Nucleus accumbens (tissue), 56 donors: ENCODE measurements at regions not wholly inside any gene's neighbourhood (a gene's known extent, or its start where the extent isn't known, plus 50 kb on each side); places are given as distances from the start of the nearest gene placed in this dataset.

Experiments used
- DNase-seq, 56 donors: peaks; one replicate each; lab custom pipeline; 2025; lab: John Stamatoyannopoulos, UW

DNA sequence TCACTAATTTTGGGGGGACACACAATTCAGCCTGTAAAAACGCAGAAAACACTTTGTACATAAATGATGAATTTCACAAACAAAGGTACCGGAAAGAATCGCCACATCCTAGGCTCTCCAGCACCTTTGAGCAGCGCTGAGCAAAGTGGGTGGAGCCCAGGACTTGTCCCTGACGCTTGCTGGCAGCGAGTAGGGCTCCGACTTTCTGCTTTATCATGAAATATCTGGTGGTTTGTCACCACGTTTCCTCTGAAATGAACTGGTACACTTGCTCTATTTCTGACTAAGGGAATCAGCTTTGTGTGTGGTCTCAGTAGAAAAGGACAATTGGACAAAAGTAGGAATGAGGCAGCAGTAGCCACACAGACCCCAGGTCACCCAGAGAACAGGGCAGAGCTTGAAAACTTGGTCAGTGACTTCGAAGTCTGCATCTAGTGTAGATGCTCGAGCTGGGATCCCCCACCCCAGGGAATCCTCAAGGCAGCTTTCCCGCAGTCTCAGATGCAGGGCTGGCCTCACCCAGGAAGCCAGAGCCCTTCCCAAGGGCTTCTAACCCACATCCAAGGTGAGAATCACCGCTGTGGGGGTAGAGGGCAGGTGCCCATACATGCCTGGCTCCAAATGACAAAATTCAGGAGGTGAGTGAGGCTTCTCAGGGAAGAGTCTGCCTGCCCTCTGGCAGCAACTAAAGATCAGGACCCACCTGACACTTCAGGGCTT is 85.3 kb upstream of the SOX1 start:
- DNase-seq = no peak

GRCh38 chr13:111984349-111984748 is 82.6 kb upstream of the SOX1 start:
- no peak for DNase-seq

DNA sequence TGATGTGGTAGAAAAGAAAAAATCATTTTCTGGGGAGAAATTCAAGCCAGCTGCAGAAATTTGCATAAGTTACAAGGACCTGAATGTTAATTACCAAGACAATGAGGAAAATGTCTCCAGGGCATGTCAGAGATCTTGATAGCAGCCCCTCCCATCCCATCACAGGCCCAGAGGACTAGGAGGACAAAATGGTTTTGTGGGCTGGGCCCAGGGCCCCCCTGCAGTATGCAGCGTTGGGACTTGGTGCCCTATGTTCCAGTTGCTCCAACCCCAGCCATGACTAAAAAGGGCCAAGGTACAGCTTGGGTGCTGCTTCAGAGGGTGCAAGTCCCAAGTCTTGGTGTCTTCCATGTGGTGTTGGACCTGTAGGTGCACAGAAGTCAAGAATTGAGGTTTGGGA is 76.6 kb upstream of the SOX1 start:
- DNase-seq = no peak

- DNase-seq = no peak
Observed at GRCh38 chr13:111992911-111993310, 74.0 kb upstream of the SOX1 start.

DNA sequence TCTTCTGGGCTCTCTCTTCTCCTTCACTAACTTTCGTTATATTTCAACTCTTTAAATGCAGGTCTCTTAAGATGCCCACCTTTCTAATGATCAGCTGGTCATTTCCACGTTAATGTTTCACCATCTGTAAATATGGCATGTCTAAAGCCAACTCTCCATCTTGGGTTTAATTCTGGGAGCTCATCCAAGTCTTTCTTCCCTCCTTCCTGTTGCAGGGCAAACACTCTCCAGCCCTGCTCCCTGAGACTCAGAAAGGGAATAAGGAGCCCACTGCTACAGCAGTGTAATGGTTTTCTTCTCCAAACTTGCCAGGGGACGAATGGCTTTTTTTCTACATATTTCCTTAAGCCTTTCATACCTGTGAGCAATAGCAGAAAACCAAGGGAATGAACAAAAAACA is 73.3 kb upstream of the SOX1 start:
- DNase-seq = no peak

DNA sequence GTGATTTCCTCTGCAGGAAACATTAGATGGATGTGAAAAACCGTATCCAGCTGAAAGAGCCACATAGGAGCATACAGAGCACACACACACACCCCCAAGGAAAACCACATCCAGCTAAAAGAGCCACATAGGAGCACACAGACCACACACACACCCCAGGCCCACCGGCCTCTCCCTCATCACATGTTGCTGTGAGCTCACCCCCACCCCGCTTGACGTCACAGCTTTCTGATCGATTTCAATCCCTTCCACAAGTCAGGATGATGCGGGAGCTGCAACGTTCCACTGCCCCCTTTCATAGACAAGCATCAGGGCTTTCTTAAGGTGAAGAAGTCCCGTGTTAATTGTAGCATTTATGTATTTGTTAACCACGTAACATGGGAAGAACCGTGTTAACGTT is 72.4 kb upstream of the SOX1 start:
- no peak for DNase-seq

DNA sequence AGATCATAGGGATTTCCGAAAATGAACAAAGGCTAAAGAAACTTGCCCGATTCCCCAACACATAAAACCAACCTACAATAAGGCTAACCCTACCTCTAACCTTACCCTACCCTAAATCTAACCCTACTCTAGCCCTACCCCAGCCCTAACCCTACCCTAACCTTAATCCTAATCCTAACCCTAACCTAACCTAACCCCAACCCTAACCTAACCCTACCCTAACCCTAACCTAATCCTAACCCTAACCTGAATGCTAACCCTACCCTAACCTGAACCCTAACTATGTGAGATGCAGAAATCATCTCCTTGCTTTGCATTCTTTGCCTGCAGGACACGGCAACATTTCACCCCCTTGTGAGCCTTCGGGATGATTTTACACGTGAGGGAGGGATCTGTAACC is 67.6 kb upstream of the SOX1 start:
- DNase-seq = no peak

- no peak for DNase-seq
Observed at GRCh38 chr13:112000888-112001287, 66.1 kb upstream of the SOX1 start.

DNA sequence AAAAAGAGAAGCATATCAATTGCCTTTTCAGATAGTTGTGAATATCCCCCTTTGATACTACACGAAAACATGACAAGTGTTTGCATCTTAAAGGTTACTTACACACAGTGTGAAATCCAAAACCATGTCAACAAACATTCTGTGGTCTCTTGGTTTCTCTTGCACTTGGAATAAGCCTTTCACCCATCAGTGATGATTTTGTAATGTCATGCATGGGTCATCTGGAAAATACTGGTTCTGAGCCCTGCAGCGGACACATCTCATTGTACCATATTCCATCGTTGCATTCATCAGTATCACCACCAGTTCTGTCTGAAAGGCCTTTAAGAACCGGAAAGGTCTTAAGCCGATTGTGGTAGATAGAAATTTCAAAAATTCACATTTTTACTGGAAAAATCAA is 65.4 kb upstream of the SOX1 start:
- no peak for DNase-seq

- no peak for DNase-seq
Observed at GRCh38 chr13:112003396-112003795, 63.6 kb upstream of the SOX1 start.

GRCh38 chr13:112003941-112004340 is 63.0 kb upstream of the SOX1 start:
- no peak for DNase-seq

DNA sequence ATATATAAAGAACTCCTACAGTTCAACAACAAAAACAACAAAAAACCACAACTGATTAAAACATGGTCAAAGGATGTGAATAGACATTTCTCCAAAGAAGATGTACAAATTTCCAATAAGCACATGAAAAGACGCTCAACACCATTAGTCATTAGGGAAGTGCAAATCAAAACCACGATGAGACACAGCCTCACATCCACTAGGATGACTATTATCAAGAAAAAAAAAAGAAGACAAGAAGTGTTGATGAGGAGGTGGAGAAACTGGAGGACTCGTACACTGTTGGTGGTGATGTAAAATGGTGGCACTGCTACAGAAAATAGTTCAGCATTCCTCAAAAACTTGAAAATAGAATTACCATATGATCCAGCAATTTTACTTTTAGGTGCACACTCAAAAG is 61.0 kb upstream of the SOX1 start:
- no peak for DNase-seq

GRCh38 chr13:112007191-112007590 is 59.8 kb upstream of the SOX1 start:
- peak in 2 of 56 donors; percentile 8 to 17 for DNase-seq

GRCh38 chr13:112010714-112011113 is 56.2 kb upstream of the SOX1 start:
- no peak for DNase-seq

GRCh38 chr13:112012016-112012704 is 54.8 kb upstream of the SOX1 start:
- DNase-seq = no peak

DNA sequence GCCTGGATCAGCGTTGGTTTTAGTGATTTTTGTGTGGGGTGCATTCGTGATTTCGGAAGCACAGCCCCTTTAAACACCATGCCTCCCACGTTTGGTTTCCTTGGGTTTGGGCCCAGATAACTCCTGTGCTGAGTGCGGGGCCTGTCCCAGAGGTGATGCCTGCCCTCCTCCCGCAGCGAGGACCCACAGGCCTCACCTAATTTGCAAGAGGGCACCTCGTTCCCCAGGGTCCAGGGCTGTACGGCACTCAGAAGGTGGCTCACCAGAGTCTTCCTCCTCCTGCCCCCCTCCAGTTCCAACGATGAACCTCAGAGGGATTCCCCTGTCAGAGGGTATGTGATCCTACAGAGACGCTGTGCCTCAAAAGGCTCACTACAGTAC is 54.3 kb upstream of the SOX1 start:
- no peak for DNase-seq

DNA sequence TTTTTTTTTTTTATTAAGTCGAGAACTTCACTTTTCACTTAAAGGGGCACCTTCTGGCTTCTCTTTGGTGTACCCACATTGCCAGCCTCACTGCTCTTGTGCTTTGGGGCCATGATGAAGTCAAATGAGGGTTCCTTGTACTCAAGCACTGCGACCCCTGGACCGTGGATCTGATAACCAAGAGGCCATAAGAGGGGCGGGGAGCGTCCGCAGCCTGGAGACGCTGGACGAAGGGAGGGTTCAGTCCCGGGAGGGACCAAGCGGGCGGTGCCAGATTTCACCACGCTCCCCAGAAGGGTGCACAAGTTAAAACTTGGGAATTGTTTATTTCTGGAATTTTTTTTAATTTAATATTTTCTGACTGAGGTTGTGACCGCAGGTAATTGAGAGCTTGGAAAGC is 53.3 kb upstream of the SOX1 start:
- no peak for DNase-seq

- no peak for DNase-seq
Observed at GRCh38 chr13:112014857-112015256, 52.1 kb upstream of the SOX1 start.
